Endothelial cell of umbilical vein (primary cell): ENCODE measurements at regions not wholly inside any gene's neighbourhood (a gene's known extent, or its start where the extent isn't known, plus 50 kb on each side); places are given as distances from the start of the nearest gene placed in this dataset.

ENCODE experiments used
- BruUV-seq: library from RNA; stranded (reverse); fragments of 400-500 nt; replicated peaks from 2 replicates; lab custom pipeline; 2021; lab: Mats Ljungman, UMichigan
- CTCF ChIA-PET: fragments of 300-600, 350-600 bp; sonication (Branson Sonifier 250); formaldehyde crosslinking; loops from one replicate; lab custom pipeline; 2021; ENCODE audit warnings: antibody characterized with exemption, inconsistent platforms; lab: Charles Lee
- POLR2A ChIA-PET: fragments of 300-600, 350-600 bp; sonication (Branson Sonifier 250); formaldehyde crosslinking; loops from one replicate; lab custom pipeline; 2021; ENCODE audit warnings: antibody characterized with exemption, inconsistent platforms; lab: Charles Lee
- DNase-seq: peaks from one replicate; pipeline ENCODE4 v3.0.0-alpha.2; 2011; ENCODE audit warnings: low read depth, low spot score
- FAIRE-seq: peaks from 2 replicates; lab custom pipeline; 2011; peaks lifted over from hg19 to GRCh38; lab: Jason Lieb, UNC
- H2AFZ ChIP-seq: 2 replicates; pipeline ENCODE4 v1.6.0; 2012; ENCODE audit warnings: low read depth, low read length, control low read depth, inconsistent platforms
- H3K27ac ChIP-seq: 2 replicates; pipeline ENCODE4 v1.5.1; 2011; ENCODE audit warnings: low read depth, mild to moderate bottlenecking, control low read depth, low read length, moderate library complexity; ENCODE audit not compliant: insufficient read depth
- H3K27me3 ChIP-seq, 2 experiments: 2 replicates each; pipeline versions ENCODE4 v1.6.0 to v1.6.1; 2011; ENCODE audit warnings: low read length in 2 of 2, mixed read lengths in 1 of 2; ENCODE audit not compliant: control insufficient read depth in 2 of 2, insufficient read depth in 2 of 2
- H3K36me3 ChIP-seq, 2 experiments: 2 replicates in 1 of 2; 3 replicates in 1 of 2; pipeline ENCODE4 v1.5.1; 2011; ENCODE audit warnings: low read length in 2 of 2, mild to moderate bottlenecking in 1 of 2, moderate library complexity in 1 of 2; ENCODE audit not compliant: control insufficient read depth in 2 of 2, insufficient read depth in 2 of 2; ENCODE audit errors: extremely low read depth in 1 of 2
- H3K4me1 ChIP-seq: 3 replicates; pipeline ENCODE4 v1.5.1; 2011; ENCODE audit warnings: mild to moderate bottlenecking, low read length; ENCODE audit not compliant: control insufficient read depth, insufficient read depth; ENCODE audit errors: extremely low read depth
- H3K4me2 ChIP-seq: 2 replicates; pipeline ENCODE4 v1.6.1; 2011; ENCODE audit warnings: low read length, control low read depth, mixed read lengths; ENCODE audit not compliant: insufficient read depth
- H3K4me3 ChIP-seq, 3 experiments: fragments of 200-600 bp in 1 of 3; sonication (generic), shearing (Covaris generic) in 1 of 3; replicated peaks in 1 of 3; 2 replicates each; pipeline ENCODE4 v1.5.1; 2011 to 2016; ENCODE audit warnings: control low read depth in 3 of 3, low read length in 3 of 3, mild to moderate bottlenecking in 2 of 3, inconsistent platforms in 1 of 3, low read depth in 1 of 3, moderate library complexity in 1 of 3; ENCODE audit not compliant: insufficient read depth in 1 of 3
- H3K79me2 ChIP-seq: 2 replicates; pipeline ENCODE4 v1.6.0; 2012; ENCODE audit warnings: low read length, inconsistent platforms; ENCODE audit not compliant: control insufficient read depth, insufficient read depth
- H3K9ac ChIP-seq: replicated peaks from 2 replicates; pipeline ENCODE3; 2011; ENCODE audit warnings: low read length, control low read depth; ENCODE audit not compliant: insufficient read depth; ENCODE audit errors: extremely low read depth
- H3K9me1 ChIP-seq: replicated peaks from 3 replicates; pipeline ENCODE4 v1.6.0; 2011; ENCODE audit warnings: mild to moderate bottlenecking, low read length; ENCODE audit not compliant: control insufficient read depth, insufficient read depth; ENCODE audit errors: extremely low read depth
- H3K9me3 ChIP-seq: replicated peaks from 2 replicates; pipeline ENCODE4 v1.5.1; 2012; ENCODE audit warnings: low read length, inconsistent platforms; ENCODE audit not compliant: control insufficient read depth, insufficient read depth
- H4K20me1 ChIP-seq: replicated peaks from 2 replicates; pipeline ENCODE3; 2011; ENCODE audit warnings: mild to moderate bottlenecking, low read length; ENCODE audit not compliant: control insufficient read depth, insufficient read depth; ENCODE audit errors: extremely low read depth
- EZH2 ChIP-seq: IDR thresholded peaks from 2 replicates; pipeline ENCODE4 v1.6.1; 2012; ENCODE audit warnings: borderline replicate concordance, low read depth, mild to moderate bottlenecking, moderate library complexity, low read length, inconsistent platforms; ENCODE audit not compliant: severe bottlenecking
- FOS ChIP-seq: IDR thresholded peaks from 2 replicates; pipeline ENCODE4 v1.6.1; 2011; ENCODE audit warnings: mild to moderate bottlenecking, low read length, moderate library complexity, borderline replicate concordance; ENCODE audit not compliant: insufficient read depth
- GATA2 ChIP-seq: IDR thresholded peaks from 2 replicates; pipeline ENCODE4 v1.7.0; 2011; ENCODE audit warnings: low read depth, mild to moderate bottlenecking, moderate library complexity, mixed read lengths, low read length; ENCODE audit not compliant: insufficient read length, insufficient read depth
- JUN ChIP-seq: IDR thresholded peaks from 2 replicates; pipeline ENCODE4 v1.6.1; 2011; ENCODE audit warnings: borderline replicate concordance, low read depth; ENCODE audit not compliant: insufficient read length, insufficient read depth
- MYC ChIP-seq: IDR thresholded peaks from one replicate; pipeline ENCODE4 v1.6.1; 2011; ENCODE audit warnings: mild to moderate bottlenecking, low read depth, low read length
- POLR2A ChIP-seq: IDR thresholded peaks from 2 replicates; pipeline ENCODE4 v1.6.1; 2012; ENCODE audit warnings: low read depth, mild to moderate bottlenecking, control low read depth, low read length
- POLR2AphosphoS5 ChIP-seq: IDR thresholded peaks from 2 replicates; pipeline ENCODE4 v1.6.1; 2012; ENCODE audit warnings: low read depth, mild to moderate bottlenecking, control low read depth, low read length, moderate library complexity; ENCODE audit not compliant: insufficient read depth
- dilution Hi-C: fragments of 300-500 bp; cut with MboI; formaldehyde crosslinking; loops from one replicate; pipeline ENCODE4 v1.15.0; 2019; ENCODE audit warnings: low sequenced_read_pairs; ENCODE audit not compliant: extremely low pct_ligation_motif_present
- intact Hi-C: fragments of 100-400 bp; cut with micrococcal nuclease; formaldehyde crosslinking; loops from one replicate; pipeline ENCODE4 v1.10.0; 2022
- TF ChIP-seq, protein P1 (sequence below): IDR thresholded peaks from 2 replicates; pipeline ENCODE4 v1.6.1; 2011; ENCODE audit not compliant: insufficient read depth, insufficient read length
- TF ChIP-seq, protein P2 (sequence below), 2 donors: IDR thresholded peaks; 1 replicate in 1 of 2; 2 replicates in 1 of 2; pipeline ENCODE4 v1.5.1; 2011; ENCODE audit warnings: low read length in 2 of 2, mild to moderate bottlenecking in 2 of 2, moderate library complexity in 2 of 2, control low read depth in 1 of 2, inconsistent platforms in 1 of 2, low read depth in 1 of 2; ENCODE audit not compliant: insufficient read depth in 1 of 2; ENCODE audit errors: extremely low read depth in 1 of 2

DNA sequence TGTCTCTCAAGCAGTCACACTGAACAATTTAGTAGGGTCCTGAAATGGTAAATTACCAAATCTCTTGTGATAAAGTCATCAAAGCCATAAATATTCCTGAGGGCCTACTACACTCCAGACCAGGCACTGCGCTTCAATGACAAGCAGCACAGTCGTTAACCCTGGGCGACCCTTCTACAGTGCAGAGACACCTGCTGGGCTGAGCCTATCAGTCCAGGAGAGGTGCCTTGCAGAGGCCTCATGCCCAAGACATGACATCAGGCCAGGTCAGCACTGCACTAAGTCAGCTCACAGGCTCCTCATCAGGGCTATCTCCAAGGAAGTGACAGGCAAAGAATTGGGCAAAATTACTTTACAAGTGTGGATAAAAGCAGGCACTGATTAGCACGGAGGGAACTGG, 166.4 kb upstream of the EPB41L3 start:
- FAIRE-seq (no peak), DNase-seq (no peak)
- Histone ChIP-seq H3K9me3 (no peaks in the 10 kb centered on the region), H2AFZ (no peak overlapping the region), H3K27ac (no peak overlapping the region), H3K36me3 (no peaks in the 10 kb centered on the region), H3K4me2 (no peak overlapping the region), H3K4me1 (no peaks in the 10 kb centered on the region), H3K9me1 (no peaks in the 10 kb centered on the region), H4K20me1 (no peaks in the 10 kb centered on the region), H3K27me3 (no peaks in the 10 kb centered on the region), H3K4me3 (no peak overlapping the region), H3K9ac (no peak overlapping the region), H3K79me2 (no peaks in the 10 kb centered on the region)
- POLR2A ChIA-PET, result no interaction called here
- BruUV-seq, result no TSS peak
- CTCF ChIA-PET, result no interaction called here
- TF ChIP-seq GATA2, result no peak
- no peak for TF ChIP-seq POLR2AphosphoS5
- no peak for TF ChIP-seq JUN
- no peak for TF ChIP-seq FOS
- TF ChIP-seq POLR2A, result no peak
- no peak for TF ChIP-seq MYC
- TF ChIP-seq, protein P1, sequence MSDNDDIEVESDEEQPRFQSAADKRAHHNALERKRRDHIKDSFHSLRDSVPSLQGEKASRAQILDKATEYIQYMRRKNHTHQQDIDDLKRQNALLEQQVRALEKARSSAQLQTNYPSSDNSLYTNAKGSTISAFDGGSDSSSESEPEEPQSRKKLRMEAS, result no peak
- no peak for TF ChIP-seq EZH2
- TF ChIP-seq, protein P2, sequence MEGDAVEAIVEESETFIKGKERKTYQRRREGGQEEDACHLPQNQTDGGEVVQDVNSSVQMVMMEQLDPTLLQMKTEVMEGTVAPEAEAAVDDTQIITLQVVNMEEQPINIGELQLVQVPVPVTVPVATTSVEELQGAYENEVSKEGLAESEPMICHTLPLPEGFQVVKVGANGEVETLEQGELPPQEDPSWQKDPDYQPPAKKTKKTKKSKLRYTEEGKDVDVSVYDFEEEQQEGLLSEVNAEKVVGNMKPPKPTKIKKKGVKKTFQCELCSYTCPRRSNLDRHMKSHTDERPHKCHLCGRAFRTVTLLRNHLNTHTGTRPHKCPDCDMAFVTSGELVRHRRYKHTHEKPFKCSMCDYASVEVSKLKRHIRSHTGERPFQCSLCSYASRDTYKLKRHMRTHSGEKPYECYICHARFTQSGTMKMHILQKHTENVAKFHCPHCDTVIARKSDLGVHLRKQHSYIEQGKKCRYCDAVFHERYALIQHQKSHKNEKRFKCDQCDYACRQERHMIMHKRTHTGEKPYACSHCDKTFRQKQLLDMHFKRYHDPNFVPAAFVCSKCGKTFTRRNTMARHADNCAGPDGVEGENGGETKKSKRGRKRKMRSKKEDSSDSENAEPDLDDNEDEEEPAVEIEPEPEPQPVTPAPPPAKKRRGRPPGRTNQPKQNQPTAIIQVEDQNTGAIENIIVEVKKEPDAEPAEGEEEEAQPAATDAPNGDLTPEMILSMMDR (IDR thresholded peaks at IDR 0.05; ENCODE audit: extremely low read depth in 1 of 2, insufficient read depth in 1 of 2, low read depth in 1 of 2, low read length in 2 of 2), result no peak
- dilution Hi-C loops, result no loop called here
- intact Hi-C loops, result no loop called here
